OCI-LY3 (cell line): ENCODE measurements at regions not wholly inside any gene's neighbourhood (a gene's known extent, or its start where the extent isn't known, plus 50 kb on each side); places are given as distances from the start of the nearest gene placed in this dataset.
"Not testable (repeated sequence)": the region's sequence is repeated elsewhere in the genome, so short reads cannot be mapped to it uniquely, and the experiment has no call there.

Source experiments
- H2AFZ ChIP-seq: fragments of 200-600, 300-600 bp; shearing (Covaris generic); 2 replicates; pipeline ENCODE4 v1.6.0; 2014; ENCODE audit warnings: antibody characterized with exemption, low read depth, low read length
- H3K27ac ChIP-seq: fragments of 200-600, 300-600 bp; sonication (generic); 2 replicates; pipeline ENCODE4 v1.5.1; 2014; ENCODE audit warnings: mild to moderate bottlenecking, low read length, moderate library complexity, mixed read lengths
- H3K27me3 ChIP-seq: fragments of 200-600, 300-600 bp; sonication (generic); 2 replicates; pipeline ENCODE4 v1.6.1; 2014; ENCODE audit warnings: low read depth, low read length, mixed read lengths
- H3K36me3 ChIP-seq: fragments of 200-600, 300-600 bp; sonication (generic); replicated peaks from 2 replicates; pipeline ENCODE3; 2014; ENCODE audit warnings: low read depth, low read length, mixed read lengths
- H3K4me1 ChIP-seq: fragments of 300-600, 200-600 bp; sonication (generic); 2 replicates; pipeline ENCODE4 v1.6.1; 2014; ENCODE audit warnings: low read length, mixed read lengths
- H3K4me2 ChIP-seq: fragments of 200-600, 300-600 bp; sonication (generic); 2 replicates; pipeline ENCODE4 v1.6.1; 2014; ENCODE audit warnings: low read length, mixed read lengths
- H3K4me3 ChIP-seq: fragments of 300-600, 200-600 bp; sonication (generic); 2 replicates; pipeline ENCODE4 v1.5.1; 2014; ENCODE audit warnings: antibody characterized with exemption, mild to moderate bottlenecking, low read length, moderate library complexity
- H3K79me2 ChIP-seq: fragments of 300-600, 200-600 bp; shearing (Covaris generic); 2 replicates; pipeline ENCODE4 v1.6.1; 2014; ENCODE audit warnings: mild to moderate bottlenecking, low read length, mixed read lengths
- H3K9ac ChIP-seq: fragments of 300-600, 200-600 bp; shearing (Covaris generic); 2 replicates; pipeline ENCODE4 v1.6.0; 2014; ENCODE audit warnings: mild to moderate bottlenecking, low read length, moderate library complexity
- H3K9me3 ChIP-seq: fragments of 200-600, 300-600 bp; shearing (Covaris generic); 2 replicates; pipeline ENCODE4 v1.6.1; 2014; ENCODE audit warnings: low read length, mixed read lengths; ENCODE audit not compliant: insufficient read depth
- H4K20me1 ChIP-seq: fragments of 200-600, 300-600 bp; sonication (generic); 2 replicates; pipeline ENCODE4 v1.6.1; 2016; ENCODE audit warnings: low read length, mixed read lengths; ENCODE audit not compliant: insufficient read depth
- EZH2phosphoT487 ChIP-seq: fragments of 200-600 bp; shearing (Covaris generic); IDR thresholded peaks from 2 replicates; pipeline ENCODE4 v1.6.1; 2018; ENCODE audit warnings: antibody characterized with exemption, mixed run types, low read depth
- TF ChIP-seq, protein P1 (sequence below): fragments of 200-600, 300-600 bp; sonication (generic); IDR thresholded peaks from 2 replicates; pipeline ENCODE4 v1.5.1; 2014; ENCODE audit warnings: antibody characterized with exemption, low read length, low read depth

- H3K27ac ChIP-seq: no peak overlapping the region
- no peaks in the 10 kb centered on the region for H3K9me3 ChIP-seq
Observed at GRCh38 chr11:38711110-38711509, 2113.1 kb upstream of the RAG2 start.

DNA sequence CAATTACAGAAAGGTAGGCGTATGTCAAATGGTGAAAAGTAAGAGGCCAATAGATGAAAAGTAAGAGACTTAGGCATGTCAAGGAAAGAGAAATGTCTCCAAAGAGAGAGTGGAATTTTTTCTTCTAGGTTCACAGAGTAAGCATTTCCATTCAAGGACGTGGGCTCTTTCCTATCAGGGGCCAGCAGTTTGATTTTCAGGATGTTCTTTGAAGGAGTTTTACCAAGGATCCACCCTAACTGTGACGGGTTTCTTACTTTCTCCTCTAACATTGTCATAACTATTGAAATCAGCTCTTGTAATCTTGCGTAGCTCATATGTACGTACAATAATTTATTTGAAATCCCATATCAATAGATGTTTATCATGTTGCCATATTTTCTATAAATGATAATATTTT, 2112.2 kb upstream of the RAG2 start:
- Histone ChIP-seq H3K4me3 (no peak overlapping the region), H3K9ac (no peak overlapping the region), H3K27me3 (no peaks in the 10 kb centered on the region), H3K4me2 (no peak overlapping the region), H3K79me2 (no peaks in the 10 kb centered on the region), H3K27ac (no peak overlapping the region), H4K20me1 (no peaks in the 10 kb centered on the region), H3K9me3 (no peaks in the 10 kb centered on the region), H3K36me3 (no peaks in the 10 kb centered on the region), H2AFZ (no peak overlapping the region), H3K4me1 (no peaks in the 10 kb centered on the region)
- no peak for TF ChIP-seq EZH2phosphoT487
- TF ChIP-seq, protein P1, sequence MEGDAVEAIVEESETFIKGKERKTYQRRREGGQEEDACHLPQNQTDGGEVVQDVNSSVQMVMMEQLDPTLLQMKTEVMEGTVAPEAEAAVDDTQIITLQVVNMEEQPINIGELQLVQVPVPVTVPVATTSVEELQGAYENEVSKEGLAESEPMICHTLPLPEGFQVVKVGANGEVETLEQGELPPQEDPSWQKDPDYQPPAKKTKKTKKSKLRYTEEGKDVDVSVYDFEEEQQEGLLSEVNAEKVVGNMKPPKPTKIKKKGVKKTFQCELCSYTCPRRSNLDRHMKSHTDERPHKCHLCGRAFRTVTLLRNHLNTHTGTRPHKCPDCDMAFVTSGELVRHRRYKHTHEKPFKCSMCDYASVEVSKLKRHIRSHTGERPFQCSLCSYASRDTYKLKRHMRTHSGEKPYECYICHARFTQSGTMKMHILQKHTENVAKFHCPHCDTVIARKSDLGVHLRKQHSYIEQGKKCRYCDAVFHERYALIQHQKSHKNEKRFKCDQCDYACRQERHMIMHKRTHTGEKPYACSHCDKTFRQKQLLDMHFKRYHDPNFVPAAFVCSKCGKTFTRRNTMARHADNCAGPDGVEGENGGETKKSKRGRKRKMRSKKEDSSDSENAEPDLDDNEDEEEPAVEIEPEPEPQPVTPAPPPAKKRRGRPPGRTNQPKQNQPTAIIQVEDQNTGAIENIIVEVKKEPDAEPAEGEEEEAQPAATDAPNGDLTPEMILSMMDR: no peak

More at GRCh38 chr11:38711110-38711509, 2113.1 kb upstream of the RAG2 start:
- no peaks in the 10 kb centered on the region for H3K79me2 ChIP-seq
- H3K36me3 ChIP-seq: no peaks in the 10 kb centered on the region
- no peak overlapping the region for H3K4me3 ChIP-seq
- H4K20me1 ChIP-seq: no peaks in the 10 kb centered on the region
- H3K9ac ChIP-seq: no peak overlapping the region
- no peak overlapping the region for H3K4me2 ChIP-seq
- no peak overlapping the region for H2AFZ ChIP-seq
- TF ChIP-seq, protein P1: no peak
- no peak for TF ChIP-seq EZH2phosphoT487
- no peaks in the 10 kb centered on the region for H3K27me3 ChIP-seq
- H3K4me1 ChIP-seq: no peaks in the 10 kb centered on the region

DNA sequence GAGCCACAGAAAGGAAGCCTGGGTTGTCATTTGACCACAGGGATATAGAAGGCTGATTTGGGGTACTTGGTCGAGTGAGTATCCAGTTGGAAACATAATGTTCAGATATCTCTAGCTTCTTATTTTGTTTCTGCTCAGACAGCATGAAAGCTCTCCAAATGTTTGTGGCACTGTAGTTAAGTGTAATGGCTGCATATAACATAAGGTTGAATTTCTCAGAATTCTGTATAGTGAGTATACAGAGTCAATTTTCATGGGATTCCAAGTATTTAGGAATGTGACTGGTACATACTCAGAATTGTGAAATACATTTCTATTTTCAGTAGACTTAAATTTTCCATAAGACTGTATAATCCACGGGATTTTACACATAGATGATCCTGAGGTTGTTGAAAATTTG, 2102.1 kb upstream of the RAG2 start:
- no peak for TF ChIP-seq EZH2phosphoT487
- TF ChIP-seq, protein P1: no peak
- Histone ChIP-seq H3K27ac (no peak overlapping the region), H3K4me2 (no peak overlapping the region), H3K36me3 (no peaks in the 10 kb centered on the region), H3K9me3 (no peaks in the 10 kb centered on the region), H2AFZ (no peak overlapping the region), H4K20me1 (no peaks in the 10 kb centered on the region), H3K27me3 (no peaks in the 10 kb centered on the region), H3K4me3 (no peak overlapping the region), H3K4me1 (peaks cover 7% of the 10 kb centered on the region; the same call in 1 of the 2 replicates), H3K79me2 (no peaks in the 10 kb centered on the region), H3K9ac (no peak overlapping the region)

DNA sequence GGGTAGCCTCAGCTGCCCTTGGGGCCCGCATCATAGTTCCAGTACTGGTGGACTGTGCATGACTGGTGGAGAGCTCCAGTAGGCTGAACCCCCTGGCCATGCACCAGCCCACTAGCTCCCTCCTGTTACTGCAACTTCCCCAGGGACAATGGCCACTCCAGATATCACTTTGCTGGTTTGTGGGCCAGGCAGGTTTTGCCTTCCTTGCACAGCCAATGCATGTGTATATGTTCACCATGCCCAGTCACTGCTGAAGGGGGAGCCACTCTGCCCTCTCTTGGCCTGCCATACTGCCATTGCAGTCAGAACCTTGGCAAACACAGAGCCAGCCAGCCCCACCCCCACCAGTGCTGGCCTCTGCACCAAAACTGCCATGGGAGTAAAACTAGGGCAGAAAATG, 2095.3 kb upstream of the RAG2 start:
- Histone ChIP-seq H3K4me1 (no peaks in the 10 kb centered on the region), H3K4me2 (no peak overlapping the region), H3K9me3 (no peaks in the 10 kb centered on the region), H2AFZ (no peak overlapping the region), H3K27ac (no peak overlapping the region), H3K4me3 (no peak overlapping the region), H3K79me2 (no peaks in the 10 kb centered on the region), H3K9ac (no peak overlapping the region), H3K36me3 (no peaks in the 10 kb centered on the region), H3K27me3 (no peaks in the 10 kb centered on the region), H4K20me1 (no peaks in the 10 kb centered on the region)
- TF ChIP-seq, protein P1: no peak
- TF ChIP-seq EZH2phosphoT487: no peak

GRCh38 chr11:38690211-38690610, 2092.2 kb upstream of the RAG2 start:
- not testable (repeated sequence) for H3K4me1 ChIP-seq, H3K27me3 ChIP-seq, H3K4me2 ChIP-seq, H3K4me3 ChIP-seq, H3K9me3 ChIP-seq, H3K27ac ChIP-seq, H2AFZ ChIP-seq, H3K36me3 ChIP-seq, H3K79me2 ChIP-seq, H3K9ac ChIP-seq, H4K20me1 ChIP-seq
